Neuronal stem cell (in vitro differentiated cells): ENCODE measurements at regions not wholly inside any gene's neighbourhood (a gene's known extent, or its start where the extent isn't known, plus 50 kb on each side); places are given as distances from the start of the nearest gene placed in this dataset.

Experiments used
- DNase-seq: peaks from one replicate; pipeline ENCODE4 v3.0.0-alpha.2; 2013; ENCODE audit warnings: low spot score
- H2AFZ ChIP-seq: one replicate; pipeline ENCODE4 v1.6.1; 2013; ENCODE audit warnings: mild to moderate bottlenecking, low read length, inconsistent platforms
- H2AK5ac ChIP-seq: 2 replicates; pipeline ENCODE4 v1.6.1; 2013; ENCODE audit warnings: low read depth, mild to moderate bottlenecking, inconsistent platforms, low read length, moderate library complexity, mixed read lengths
- H2BK120ac ChIP-seq: 2 replicates; pipeline ENCODE4 v1.6.1; 2013; ENCODE audit warnings: low read depth, mild to moderate bottlenecking, inconsistent platforms, low read length, moderate library complexity, mixed read lengths
- H2BK12ac ChIP-seq: one replicate; pipeline ENCODE4 v1.6.1; 2013; ENCODE audit warnings: low read length, inconsistent platforms
- H2BK15ac ChIP-seq: 2 replicates; pipeline ENCODE4 v1.6.1; 2013; ENCODE audit warnings: mild to moderate bottlenecking, low read length, inconsistent platforms, mixed read lengths
- H2BK5ac ChIP-seq: one replicate; pipeline ENCODE4 v1.6.1; 2013; ENCODE audit warnings: inconsistent platforms, mild to moderate bottlenecking, low read length, moderate library complexity
- H3K14ac ChIP-seq: one replicate; pipeline ENCODE4 v1.6.1; 2013; ENCODE audit warnings: low read length, inconsistent platforms
- H3K18ac ChIP-seq: 2 replicates; pipeline ENCODE4 v1.6.1; 2013; ENCODE audit warnings: low read length, inconsistent platforms
- H3K23ac ChIP-seq: 2 replicates; pipeline ENCODE4 v1.6.1; 2013; ENCODE audit warnings: low read depth, mild to moderate bottlenecking, mixed read lengths, low read length, inconsistent platforms; ENCODE audit not compliant: poor library complexity
- H3K27ac ChIP-seq: replicated peaks from 3 replicates; pipeline ENCODE4 v1.5.1; 2013; ENCODE audit warnings: low read length, inconsistent platforms
- H3K27me3 ChIP-seq, 3 experiments: 2 replicates each; pipeline ENCODE4 v1.6.1; 2013; ENCODE audit warnings: low read length in 3 of 3, mild to moderate bottlenecking in 2 of 3, inconsistent platforms in 1 of 3, low read depth in 1 of 3, mixed read lengths in 1 of 3, moderate library complexity in 1 of 3; ENCODE audit not compliant: control insufficient read depth in 3 of 3, insufficient read depth in 3 of 3
- H3K36me3 ChIP-seq, 2 donors: replicated peaks in 1 of 2; 2 replicates each; pipeline ENCODE4 v1.6.1; 2013; ENCODE audit warnings: low read length in 2 of 2; ENCODE audit not compliant: control insufficient read depth in 2 of 2, insufficient read depth in 2 of 2
- H3K4ac ChIP-seq: 2 replicates; pipeline ENCODE4 v1.6.1; 2013; ENCODE audit warnings: inconsistent platforms, mild to moderate bottlenecking, low read length, moderate library complexity
- H3K4me1 ChIP-seq, 2 donors: 1 replicate in 1 of 2; 2 replicates in 1 of 2; pipeline ENCODE4 v1.6.1; 2013; ENCODE audit warnings: low read length in 2 of 2, low read depth in 1 of 2; ENCODE audit not compliant: control insufficient read depth in 2 of 2, insufficient read depth in 1 of 2
- H3K4me2 ChIP-seq: one replicate; pipeline ENCODE4 v1.6.1; 2013; ENCODE audit warnings: mild to moderate bottlenecking, low read length, inconsistent platforms; ENCODE audit not compliant: insufficient read depth, poor library complexity, severe bottlenecking
- H3K4me3 ChIP-seq, 2 donors: 2 replicates each; pipeline ENCODE4 v1.5.1; 2013; ENCODE audit warnings: low read length in 2 of 2, mild to moderate bottlenecking in 2 of 2, inconsistent platforms in 1 of 2, moderate library complexity in 1 of 2
- H3K79me1 ChIP-seq: one replicate; pipeline ENCODE4 v1.6.1; 2013; ENCODE audit warnings: low read depth, mild to moderate bottlenecking, inconsistent platforms, low read length, moderate library complexity
- H3K9ac ChIP-seq: one replicate; pipeline ENCODE4 v1.6.1; 2013; ENCODE audit warnings: mild to moderate bottlenecking, low read depth, low read length, inconsistent platforms; ENCODE audit not compliant: poor library complexity
- H3K9me3 ChIP-seq, 2 donors: replicated peaks in 1 of 2; 2 replicates each; pipeline versions ENCODE3 to v1.6.1; 2013; ENCODE audit warnings: low read length in 2 of 2, mild to moderate bottlenecking in 2 of 2, inconsistent platforms in 1 of 2, low read depth in 1 of 2, mixed read lengths in 1 of 2, moderate library complexity in 1 of 2; ENCODE audit not compliant: control insufficient read depth in 2 of 2, insufficient read depth in 1 of 2
- H4K8ac ChIP-seq: one replicate; pipeline ENCODE4 v1.6.1; 2013; ENCODE audit warnings: low read depth, mild to moderate bottlenecking, inconsistent platforms, low read length, moderate library complexity
- H4K91ac ChIP-seq: one replicate; pipeline ENCODE4 v1.6.1; 2013; ENCODE audit warnings: low read length, low read depth, mild to moderate bottlenecking, inconsistent platforms; ENCODE audit not compliant: poor library complexity
- WGBS, 2 donors: extraction: QIAGEN DNeasy Blood & Tissue Kit; methylation state at CpG; one replicate each; pipeline ENCODE4 v1.1.7; 2013; ENCODE audit warnings: missing lambda C conversion rate in 2 of 2, mixed read lengths in 1 of 2; ENCODE audit not compliant: insufficient read length in 2 of 2, insufficient replicate concordance in 1 of 2; ENCODE audit errors: extremely low coverage in 2 of 2; 5-methylcytosine and 5-hydroxymethylcytosine counted together

DNA sequence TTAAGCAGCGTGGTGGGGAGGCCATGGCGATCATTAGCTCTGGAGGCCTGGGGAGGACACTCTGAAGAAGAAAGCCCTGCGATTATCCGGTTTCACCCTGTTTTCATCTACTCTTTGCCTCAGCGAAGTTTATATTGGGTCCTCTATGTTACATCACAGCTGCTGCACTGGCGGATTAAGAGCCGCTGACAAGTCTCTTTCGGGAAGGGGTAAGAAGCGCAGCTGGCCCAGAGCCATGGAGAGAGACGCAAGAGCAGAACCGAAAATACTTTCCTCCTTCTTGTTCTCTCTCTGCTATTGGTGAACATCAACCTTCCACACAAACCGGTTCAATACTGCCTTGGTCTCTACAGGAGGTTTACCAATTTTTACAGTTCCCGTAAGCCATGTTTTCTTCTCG is 291.5 kb downstream of the FAM72C start:
- Histone ChIP-seq H3K79me1 (no peaks in the 10 kb centered on the region), H4K8ac (no peak overlapping the region), H3K4me3 (no peak overlapping the region), H2BK120ac (no peak overlapping the region), H4K91ac (no peak overlapping the region), H2AK5ac (no peak overlapping the region), H3K4me1 (no peaks in the 10 kb centered on the region), H3K9me3 (no peaks in the 10 kb centered on the region), H3K4me2 (no peak overlapping the region), H3K27me3 (peaks cover 0 to under 1% (median 0%) of the 10 kb centered on the region in 3 experiments), H3K18ac (no peak overlapping the region), H2BK5ac (no peak overlapping the region), H3K36me3 (no peaks in the 10 kb centered on the region), H3K14ac (no peak overlapping the region), H2AFZ (no peak overlapping the region), H3K4ac (no peak overlapping the region), H3K9ac (no peak overlapping the region), H3K27ac (no peak overlapping the region), H2BK15ac (no peak overlapping the region), H2BK12ac (no peak overlapping the region), H3K23ac (no peak overlapping the region)
- WGBS, 2 donors: no CpG with 5 or more reads among the region's 14 CpGs
- no peak for DNase-seq

GRCh38 chr1:143672983-143673382 is 298.8 kb downstream of the FAM72C start:
- no peaks in the 10 kb centered on the region for H3K9me3 ChIP-seq
- H4K8ac ChIP-seq: no peak overlapping the region
- no peak overlapping the region for H2BK5ac ChIP-seq
- no peak overlapping the region for H3K27ac ChIP-seq
- H3K9ac ChIP-seq: no peak overlapping the region
- no peak overlapping the region for H3K4ac ChIP-seq
- H2AK5ac ChIP-seq: no peak overlapping the region
- H3K4me3 ChIP-seq: no peak overlapping the region
- peaks cover 0 to 4% (median 0%) of the 10 kb centered on the region in 3 experiments for H3K27me3 ChIP-seq
- H2BK12ac ChIP-seq: no peak overlapping the region
- H2BK15ac ChIP-seq: no peak overlapping the region
- H3K4me1 ChIP-seq: no peaks in the 10 kb centered on the region
- no peak overlapping the region for H3K18ac ChIP-seq
- H3K23ac ChIP-seq: no peak overlapping the region
- DNase-seq: no peak
- no peak overlapping the region for H3K4me2 ChIP-seq
- H3K14ac ChIP-seq: no peak overlapping the region
- no peak overlapping the region for H4K91ac ChIP-seq
- no peak overlapping the region for H2BK120ac ChIP-seq
- no peak overlapping the region for H2AFZ ChIP-seq
- H3K79me1 ChIP-seq: no peaks in the 10 kb centered on the region
- WGBS, 2 donors: no CpG with 5 or more reads among the region's 2 CpGs
- H3K36me3 ChIP-seq: no peaks in the 10 kb centered on the region

DNA sequence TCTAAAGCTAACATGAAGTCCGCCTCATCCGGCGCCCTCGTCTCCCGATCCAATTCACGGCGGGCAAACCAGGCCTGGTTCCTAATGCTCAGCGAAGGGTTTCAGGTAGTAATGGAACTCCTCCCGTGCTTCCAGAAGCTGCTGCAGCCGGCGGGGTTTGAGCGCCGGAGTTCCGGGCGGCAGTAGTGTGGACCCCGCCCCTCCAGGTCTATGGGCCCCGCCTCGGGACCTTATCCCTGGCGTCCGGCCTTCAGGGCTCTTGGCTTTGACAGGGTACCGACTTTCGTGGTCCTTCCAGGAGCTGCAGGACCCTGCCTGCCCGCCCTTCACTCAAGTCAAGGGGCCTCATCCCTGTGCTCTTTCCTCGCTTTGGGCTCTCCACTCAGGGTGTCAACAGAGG is 304.1 kb downstream of the FAM72C start:
- WGBS, 2 donors: no CpG with 5 or more reads among the region's 24 CpGs
- Histone ChIP-seq H3K9ac (no peak overlapping the region), H3K27ac (no peak overlapping the region), H3K4ac (no peak overlapping the region), H4K8ac (no peak overlapping the region), H3K14ac (no peak overlapping the region), H3K23ac (no peak overlapping the region), H3K9me3 (no peaks in the 10 kb centered on the region), H4K91ac (no peak overlapping the region), H3K79me1 (no peaks in the 10 kb centered on the region), H3K4me2 (no peak overlapping the region), H3K27me3 (peaks cover 0 to 2% (median 0%) of the 10 kb centered on the region in 3 experiments), H2BK120ac (no peak overlapping the region), H2AK5ac (no peak overlapping the region), H3K18ac (no peak overlapping the region), H3K4me1 (no peaks in the 10 kb centered on the region), H3K4me3 (no peak overlapping the region), H2BK5ac (no peak overlapping the region), H2BK12ac (no peak overlapping the region), H2BK15ac (no peak overlapping the region), H2AFZ (no peak overlapping the region), H3K36me3 (no peaks in the 10 kb centered on the region)
- DNase-seq: no peak

- no peak overlapping the region for H2BK15ac ChIP-seq
Measured at GRCh38 chr1:143666851-143667250, 304.9 kb downstream of the FAM72C start.

More at GRCh38 chr1:143666851-143667250, 304.9 kb downstream of the FAM72C start:
- no peak overlapping the region for H3K4me2 ChIP-seq
- no peak overlapping the region for H3K23ac ChIP-seq
- no peak overlapping the region for H2AFZ ChIP-seq
- no peaks in the 10 kb centered on the region for H3K4me1 ChIP-seq
- H3K27me3 ChIP-seq: peaks cover 0 to 3% (median 0%) of the 10 kb centered on the region in 3 experiments
- no peak overlapping the region for H3K4ac ChIP-seq
- WGBS, 2 donors: no CpG with 5 or more reads among the region's 8 CpGs
- H3K18ac ChIP-seq: no peak overlapping the region
- H2AK5ac ChIP-seq: no peak overlapping the region
- H2BK5ac ChIP-seq: no peak overlapping the region
- H3K14ac ChIP-seq: no peak overlapping the region
- no peak overlapping the region for H3K27ac ChIP-seq
- no peak overlapping the region for H4K8ac ChIP-seq
- no peak overlapping the region for H2BK12ac ChIP-seq
- H3K36me3 ChIP-seq: no peaks in the 10 kb centered on the region
- H3K9me3 ChIP-seq: no peaks in the 10 kb centered on the region
- H4K91ac ChIP-seq: no peak overlapping the region
- no peak overlapping the region for H3K4me3 ChIP-seq
- H3K79me1 ChIP-seq: no peaks in the 10 kb centered on the region
- no peak overlapping the region for H2BK120ac ChIP-seq
- no peak overlapping the region for H3K9ac ChIP-seq
- DNase-seq: no peak
